Kidney (tissue), 13 donors: ENCODE measurements at regions not wholly inside any gene's neighbourhood (a gene's known extent, or its start where the extent isn't known, plus 50 kb on each side); places are given as distances from the start of the nearest gene placed in this dataset.

Experiments used
- DNase-seq, 5 donors: peaks; one replicate each; pipeline ENCODE4 v3.0.0-alpha.2; 2013 to 2020
- FAIRE-seq: peaks from 2 replicates; lab custom pipeline; 2012; peaks lifted over from hg19 to GRCh38; lab: Jason Lieb, UNC
- H3K27ac ChIP-seq, 2 donors: one replicate each; pipeline ENCODE4 v1.7.0; 2013; ENCODE audit warnings: low read depth in 2 of 2, low read length in 2 of 2, inconsistent platforms in 1 of 2
- H3K27me3 ChIP-seq: one replicate; pipeline ENCODE4 v1.7.1; 2013; ENCODE audit warnings: low read length, inconsistent platforms; ENCODE audit not compliant: control insufficient read depth, insufficient read depth
- H3K36me3 ChIP-seq, 3 donors: one replicate each; pipeline versions ENCODE4 v1.7.0 to v1.7.1; 2013; ENCODE audit warnings: low read length in 3 of 3, control low read depth in 1 of 3, inconsistent platforms in 1 of 3; ENCODE audit not compliant: insufficient read depth in 3 of 3, control insufficient read depth in 2 of 3
- H3K4me1 ChIP-seq, 3 donors: one replicate each; pipeline versions ENCODE4 v1.7.0 to v1.7.1; 2013; ENCODE audit warnings: low read length in 3 of 3, inconsistent platforms in 1 of 3, low read depth in 1 of 3; ENCODE audit not compliant: control insufficient read depth in 2 of 3, insufficient read depth in 2 of 3
- H3K4me3 ChIP-seq, 3 donors: one replicate each; pipeline versions ENCODE4 v1.7.0 to v1.8.1; 2013; ENCODE audit warnings: low read length in 3 of 3, control low read depth in 1 of 3, inconsistent platforms in 1 of 3
- H3K9ac ChIP-seq, 3 donors: one replicate each; pipeline versions ENCODE4 v1.7.0 to v1.7.1; 2013; ENCODE audit warnings: low read length in 3 of 3, control low read depth in 1 of 3, inconsistent platforms in 1 of 3
- H3K9me3 ChIP-seq, 3 donors: one replicate each; pipeline versions ENCODE4 v1.7.0 to v1.7.1; 2013; ENCODE audit warnings: low read length in 3 of 3, control low read depth in 1 of 3, inconsistent platforms in 1 of 3; ENCODE audit not compliant: control insufficient read depth in 2 of 3, insufficient read depth in 1 of 3
- intact Hi-C: fragments of 100-400 bp; cut with DNase I; formaldehyde crosslinking; loops from one replicate; pipeline ENCODE4 v1.11.1; 2022
- TF ChIP-seq, protein P1 (sequence below): IDR thresholded peaks from 3 replicates; pipeline ENCODE4 v1.5.1; 2012; ENCODE audit warnings: mild to moderate bottlenecking, moderate library complexity, borderline replicate concordance; ENCODE audit not compliant: insufficient read depth; ENCODE audit errors: extremely low read depth
- donor health status: control.
- donor health status: control.
- donor health status: control.
- donor health status: control.
- donor health status: control.
- donor health status: DM: yes; HTN: yes; CAD: no.
- donor health status: Normal renal cell carcinoma (clear cell type).

DNA sequence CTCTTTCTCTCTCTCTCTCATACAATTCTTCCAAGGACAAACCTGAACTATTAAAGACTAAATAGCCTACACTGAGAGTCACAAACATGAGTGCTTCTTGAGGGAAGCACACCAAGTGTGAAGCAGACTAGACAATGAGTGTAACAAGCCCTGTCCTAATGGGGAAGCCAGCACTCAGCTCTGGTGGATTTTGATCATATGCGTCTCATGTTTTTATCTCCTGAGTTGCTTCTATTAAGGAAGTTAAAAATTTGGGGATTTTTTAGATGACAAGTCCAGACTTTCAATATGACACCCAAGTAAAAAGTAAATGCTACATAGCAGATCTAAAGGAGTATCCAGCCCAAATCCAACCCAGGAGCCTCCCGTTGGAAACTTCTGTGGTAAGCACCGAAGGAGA lies 437.8 kb downstream of the RFC3 start:
- FAIRE-seq, result no peak
- no peaks in the 10 kb centered on the region for H3K27me3 ChIP-seq
- no peak overlapping the region for H3K4me3 ChIP-seq
- H3K9me3 ChIP-seq, result peaks cover 0 to 3% (median 0%) of the 10 kb centered on the region in 3 donors
- TF ChIP-seq, protein P1, sequence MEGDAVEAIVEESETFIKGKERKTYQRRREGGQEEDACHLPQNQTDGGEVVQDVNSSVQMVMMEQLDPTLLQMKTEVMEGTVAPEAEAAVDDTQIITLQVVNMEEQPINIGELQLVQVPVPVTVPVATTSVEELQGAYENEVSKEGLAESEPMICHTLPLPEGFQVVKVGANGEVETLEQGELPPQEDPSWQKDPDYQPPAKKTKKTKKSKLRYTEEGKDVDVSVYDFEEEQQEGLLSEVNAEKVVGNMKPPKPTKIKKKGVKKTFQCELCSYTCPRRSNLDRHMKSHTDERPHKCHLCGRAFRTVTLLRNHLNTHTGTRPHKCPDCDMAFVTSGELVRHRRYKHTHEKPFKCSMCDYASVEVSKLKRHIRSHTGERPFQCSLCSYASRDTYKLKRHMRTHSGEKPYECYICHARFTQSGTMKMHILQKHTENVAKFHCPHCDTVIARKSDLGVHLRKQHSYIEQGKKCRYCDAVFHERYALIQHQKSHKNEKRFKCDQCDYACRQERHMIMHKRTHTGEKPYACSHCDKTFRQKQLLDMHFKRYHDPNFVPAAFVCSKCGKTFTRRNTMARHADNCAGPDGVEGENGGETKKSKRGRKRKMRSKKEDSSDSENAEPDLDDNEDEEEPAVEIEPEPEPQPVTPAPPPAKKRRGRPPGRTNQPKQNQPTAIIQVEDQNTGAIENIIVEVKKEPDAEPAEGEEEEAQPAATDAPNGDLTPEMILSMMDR, result no peak
- H3K36me3 ChIP-seq, result no peaks in the 10 kb centered on the region
- no peak for DNase-seq
- no peaks in the 10 kb centered on the region for H3K4me1 ChIP-seq
- no peak overlapping the region for H3K27ac ChIP-seq
- intact Hi-C loops, result no loop called here
- no peak overlapping the region for H3K9ac ChIP-seq

DNA sequence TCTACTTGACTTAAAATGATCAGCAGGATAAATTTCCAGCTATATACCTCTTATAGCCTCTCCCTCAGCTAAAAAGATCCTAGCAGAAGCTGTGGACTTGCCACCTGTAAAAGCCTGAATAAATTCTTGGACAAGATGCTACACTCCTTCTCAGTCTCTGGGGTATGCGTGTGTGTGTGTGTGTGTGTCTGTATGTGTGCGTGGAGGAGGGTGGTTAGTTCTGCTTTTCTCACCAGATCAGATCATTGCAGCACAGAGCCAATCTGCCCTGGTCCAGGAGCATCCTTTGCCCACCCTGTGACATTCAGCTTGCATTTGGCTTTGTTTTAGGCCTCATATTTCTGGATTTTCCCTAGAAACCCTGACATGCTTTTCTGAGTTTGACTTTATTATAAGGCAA lies 438.3 kb downstream of the RFC3 start:
- Histone ChIP-seq H3K9ac (no peak overlapping the region), H3K27ac (no peak overlapping the region), H3K36me3 (no peaks in the 10 kb centered on the region), H3K27me3 (no peaks in the 10 kb centered on the region), H3K4me1 (no peaks in the 10 kb centered on the region), H3K9me3 (peaks cover 0 to 3% (median 0%) of the 10 kb centered on the region in 3 donors), H3K4me3 (no peak overlapping the region)
- FAIRE-seq (no peak), DNase-seq (no peak)
- TF ChIP-seq, protein P1, result no peak
- intact Hi-C loops, result no loop called here

DNA sequence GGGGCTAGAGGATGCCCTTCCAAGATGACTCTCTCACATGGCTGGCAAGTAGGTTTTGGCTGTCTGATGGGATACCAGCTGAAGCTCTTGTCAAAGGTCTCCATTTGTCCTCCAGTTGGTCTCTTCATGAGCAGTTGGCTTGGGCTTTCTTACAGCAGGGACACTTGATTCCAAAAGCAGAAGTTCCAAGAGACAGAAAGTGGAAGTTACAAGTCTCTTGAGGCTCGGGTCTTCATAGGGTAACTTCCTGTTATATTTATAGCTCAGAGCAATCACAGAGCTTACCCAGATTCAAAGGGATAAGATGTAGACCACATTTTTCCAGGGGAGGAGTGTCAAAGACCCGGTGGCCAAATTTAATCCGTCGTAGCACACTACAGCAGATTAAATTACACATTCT lies 440.0 kb downstream of the RFC3 start:
- H3K9ac ChIP-seq, result no peak overlapping the region
- H3K4me1 ChIP-seq, result no peaks in the 10 kb centered on the region
- intact Hi-C loops, result no loop called here
- H3K27ac ChIP-seq, result no peak overlapping the region
- H3K36me3 ChIP-seq, result no peaks in the 10 kb centered on the region
- no peak for FAIRE-seq
- TF ChIP-seq, protein P1, result no peak
- H3K9me3 ChIP-seq, result peaks cover 0 to 3% (median 0%) of the 10 kb centered on the region in 3 donors
- H3K27me3 ChIP-seq, result no peaks in the 10 kb centered on the region
- peak in 1 of 5 donors; percentile 15 for DNase-seq
- H3K4me3 ChIP-seq, result no peak overlapping the region
